MCF 10A (cell line): ENCODE measurements at regions not wholly inside any gene's neighbourhood (a gene's known extent, or its start where the extent isn't known, plus 50 kb on each side); places are given as distances from the start of the nearest gene placed in this dataset.

Source experiments
- BruUV-seq: library from RNA; stranded (reverse); fragments of 400-500 nt; replicated peaks from 2 replicates; lab custom pipeline; 2021; lab: Mats Ljungman, UMichigan
- CTCF ChIA-PET: fragments of 300-600 bp; sonication (Branson Sonifier 250); formaldehyde crosslinking; extraction: SDS; loops from one replicate; lab custom pipeline; 2021; ENCODE audit warnings: antibody characterized with exemption, inconsistent platforms; lab: Yijun Ruan, JAX
- POLR2A ChIA-PET: fragments of 300-600, 350-650 bp; sonication (Branson Sonifier 250); formaldehyde crosslinking; extraction: SDS; loops from one replicate; lab custom pipeline; 2020; ENCODE audit warnings: antibody characterized with exemption, inconsistent platforms; lab: Yijun Ruan, JAX
- DNase-seq: peaks from one replicate; pipeline ENCODE4 v3.0.0-alpha.2; 2018; ENCODE audit not compliant: unreplicated experiment
- H3K27ac Mint-ChIP-seq: one replicate; pipeline ENCODE4 v1.8.0; 2022; ENCODE audit warnings: mild to moderate bottlenecking, low read depth, mixed read lengths; ENCODE audit not compliant: unreplicated experiment
- H3K27me3 Mint-ChIP-seq: one replicate; pipeline ENCODE4 v1.8.0; 2022; ENCODE audit warnings: mixed read lengths; ENCODE audit not compliant: insufficient read depth, unreplicated experiment
- H3K36me3 Mint-ChIP-seq: one replicate; pipeline ENCODE4 v1.8.0; 2022; ENCODE audit warnings: mild to moderate bottlenecking, moderate library complexity, mixed read lengths; ENCODE audit not compliant: insufficient read depth, unreplicated experiment
- H3K4me1 Mint-ChIP-seq: one replicate; pipeline ENCODE4 v1.8.0; 2022; ENCODE audit warnings: mixed read lengths; ENCODE audit not compliant: insufficient read depth, unreplicated experiment
- H3K4me3 Mint-ChIP-seq: one replicate; pipeline ENCODE4 v1.8.0; 2022; ENCODE audit warnings: mild to moderate bottlenecking, moderate library complexity, mixed read lengths; ENCODE audit not compliant: unreplicated experiment
- H3K9me3 Mint-ChIP-seq: one replicate; pipeline ENCODE4 v1.8.0; 2022; ENCODE audit warnings: mixed read lengths; ENCODE audit not compliant: unreplicated experiment
- intact Hi-C: fragments of 100-400 bp; cut with micrococcal nuclease; formaldehyde crosslinking; loops from 2 replicates; pipeline ENCODE4 v1.14.1; 2022
- TF ChIP-seq, protein P1 (sequence below): fragments of 200-600 bp; IDR thresholded peaks from one replicate; pipeline ENCODE4 v1.8.0; 2022; ENCODE audit warnings: antibody characterized with exemption, mild to moderate bottlenecking; ENCODE audit not compliant: unreplicated experiment

DNA sequence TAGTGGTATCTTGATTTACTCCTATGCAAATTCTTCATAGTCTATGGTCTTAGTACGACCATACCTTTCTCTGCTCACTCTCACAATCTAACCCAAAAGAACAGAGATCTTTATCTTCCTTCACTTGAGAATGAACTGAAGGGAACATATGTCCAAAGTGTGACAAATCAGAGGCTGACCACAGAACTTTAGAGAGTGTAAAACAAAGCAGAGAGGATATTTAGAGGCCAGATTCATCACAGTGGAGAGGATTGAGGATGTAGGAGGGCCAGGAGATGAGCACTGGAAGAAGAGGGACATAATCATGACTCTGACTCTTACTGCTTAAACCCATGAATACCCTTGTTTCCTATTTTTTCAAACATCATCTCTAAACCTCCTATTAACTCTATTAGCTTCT is 935.3 kb upstream of the PHF14 start:
- TF ChIP-seq, protein P1, sequence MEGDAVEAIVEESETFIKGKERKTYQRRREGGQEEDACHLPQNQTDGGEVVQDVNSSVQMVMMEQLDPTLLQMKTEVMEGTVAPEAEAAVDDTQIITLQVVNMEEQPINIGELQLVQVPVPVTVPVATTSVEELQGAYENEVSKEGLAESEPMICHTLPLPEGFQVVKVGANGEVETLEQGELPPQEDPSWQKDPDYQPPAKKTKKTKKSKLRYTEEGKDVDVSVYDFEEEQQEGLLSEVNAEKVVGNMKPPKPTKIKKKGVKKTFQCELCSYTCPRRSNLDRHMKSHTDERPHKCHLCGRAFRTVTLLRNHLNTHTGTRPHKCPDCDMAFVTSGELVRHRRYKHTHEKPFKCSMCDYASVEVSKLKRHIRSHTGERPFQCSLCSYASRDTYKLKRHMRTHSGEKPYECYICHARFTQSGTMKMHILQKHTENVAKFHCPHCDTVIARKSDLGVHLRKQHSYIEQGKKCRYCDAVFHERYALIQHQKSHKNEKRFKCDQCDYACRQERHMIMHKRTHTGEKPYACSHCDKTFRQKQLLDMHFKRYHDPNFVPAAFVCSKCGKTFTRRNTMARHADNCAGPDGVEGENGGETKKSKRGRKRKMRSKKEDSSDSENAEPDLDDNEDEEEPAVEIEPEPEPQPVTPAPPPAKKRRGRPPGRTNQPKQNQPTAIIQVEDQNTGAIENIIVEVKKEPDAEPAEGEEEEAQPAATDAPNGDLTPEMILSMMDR, result no peak
- no peak overlapping the region for H3K27ac Mint-ChIP-seq
- H3K36me3 Mint-ChIP-seq, result no peaks in the 10 kb centered on the region
- DNase-seq, result no peak
- no peaks in the 10 kb centered on the region for H3K4me1 Mint-ChIP-seq
- no peaks in the 10 kb centered on the region for H3K9me3 Mint-ChIP-seq
- ChIA-PET CTCF (interaction anchor here (0.7 kb wide), 1 partner anchor 82 kb away, joined by 4 read pairs; no protein-coding TSS in a partner anchor), POLR2A (no interaction called here)
- BruUV-seq, result no TSS peak
- H3K27me3 Mint-ChIP-seq, result peaks cover 48% of the 10 kb centered on the region
- intact Hi-C loops, result no loop called here
- no peak overlapping the region for H3K4me3 Mint-ChIP-seq

DNA sequence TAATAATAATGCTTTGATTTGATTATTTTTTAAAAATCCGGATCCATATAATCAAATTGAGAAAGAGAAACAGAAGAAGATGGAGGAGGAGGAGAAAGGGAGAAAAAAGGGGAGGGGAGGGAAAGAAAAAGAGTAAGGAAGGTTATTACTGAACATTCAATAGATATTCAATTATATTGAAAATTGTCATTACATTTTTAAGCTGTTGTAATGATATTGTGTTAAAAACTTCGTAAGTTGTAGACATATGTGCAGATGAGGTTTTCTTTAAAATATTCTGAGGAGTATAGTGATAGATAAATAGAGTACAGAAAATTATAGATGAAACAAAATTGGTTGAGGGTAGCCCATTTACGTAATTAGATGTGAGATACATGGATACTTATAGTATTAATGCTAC is 933.0 kb upstream of the PHF14 start:
- no peak overlapping the region for H3K4me3 Mint-ChIP-seq
- H3K36me3 Mint-ChIP-seq, result no peaks in the 10 kb centered on the region
- POLR2A ChIA-PET, result no interaction called here
- H3K9me3 Mint-ChIP-seq, result no peaks in the 10 kb centered on the region
- CTCF ChIA-PET, result no interaction called here
- no peak for DNase-seq
- H3K27ac Mint-ChIP-seq, result no peak overlapping the region
- H3K27me3 Mint-ChIP-seq, result peaks cover 50% of the 10 kb centered on the region
- no peaks in the 10 kb centered on the region for H3K4me1 Mint-ChIP-seq
- BruUV-seq, result no TSS peak
- TF ChIP-seq, protein P1, result no peak
- intact Hi-C loops, result no loop called here

DNA sequence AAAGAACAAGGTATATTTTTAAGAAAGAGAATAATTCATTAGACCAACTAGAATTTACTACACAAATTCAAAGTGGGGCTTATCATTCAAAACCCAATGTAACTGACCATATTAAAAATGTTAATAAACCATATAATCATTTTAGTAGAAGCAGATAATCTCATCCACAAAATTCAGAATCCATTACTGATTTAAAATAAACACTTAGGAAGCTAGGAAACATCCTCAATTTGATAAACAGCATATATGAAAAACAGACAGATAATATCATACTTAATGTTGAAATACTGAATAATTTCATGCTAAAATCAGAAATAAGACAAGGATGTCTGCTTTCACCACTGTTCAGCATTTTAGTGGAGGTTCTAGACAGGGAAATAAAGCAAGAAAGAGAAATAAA is 902.8 kb upstream of the PHF14 start:
- no peak overlapping the region for H3K27ac Mint-ChIP-seq
- TF ChIP-seq, protein P1, result no peak
- no peak for DNase-seq
- BruUV-seq, result no TSS peak
- H3K4me1 Mint-ChIP-seq, result no peaks in the 10 kb centered on the region
- no peaks in the 10 kb centered on the region for H3K9me3 Mint-ChIP-seq
- H3K4me3 Mint-ChIP-seq, result no peak overlapping the region
- ChIA-PET POLR2A (no interaction called here), CTCF (no interaction called here)
- no peaks in the 10 kb centered on the region for H3K36me3 Mint-ChIP-seq
- intact Hi-C loops, result no loop called here
- peaks cover 45% of the 10 kb centered on the region for H3K27me3 Mint-ChIP-seq

DNA sequence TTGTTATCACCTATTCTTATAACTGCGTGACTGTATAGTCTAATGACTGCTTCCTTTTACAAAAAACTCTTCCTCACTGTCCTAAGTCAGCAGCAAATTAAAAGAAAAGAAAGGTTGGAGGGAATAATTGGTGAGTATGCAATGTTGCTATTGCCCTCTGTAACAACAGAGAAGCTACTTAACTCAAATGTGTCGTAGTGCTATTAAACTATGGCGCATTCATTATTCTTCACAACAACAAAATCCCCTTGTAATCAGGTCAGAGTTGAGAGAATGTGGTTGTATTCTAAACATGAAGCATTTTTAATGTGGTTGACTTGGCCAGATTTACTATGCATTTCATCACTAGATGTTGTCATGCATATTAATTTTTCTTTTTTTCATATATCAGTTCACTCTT is 897.8 kb upstream of the PHF14 start:
- intact Hi-C loops, result no loop called here
- TF ChIP-seq, protein P1, result no peak
- ChIA-PET POLR2A (no interaction called here), CTCF (no interaction called here)
- H3K9me3 Mint-ChIP-seq, result no peaks in the 10 kb centered on the region
- DNase-seq, result no peak
- H3K36me3 Mint-ChIP-seq, result no peaks in the 10 kb centered on the region
- H3K27ac Mint-ChIP-seq, result no peak overlapping the region
- no TSS peak for BruUV-seq
- no peak overlapping the region for H3K4me3 Mint-ChIP-seq
- H3K27me3 Mint-ChIP-seq, result peaks cover 65% of the 10 kb centered on the region
- no peaks in the 10 kb centered on the region for H3K4me1 Mint-ChIP-seq
